GM19193 (cell line): ENCODE measurements at regions not wholly inside any gene's neighbourhood (a gene's known extent, or its start where the extent isn't known, plus 50 kb on each side); places are given as distances from the start of the nearest gene placed in this dataset.
A peak's percentile ranks its signal among the peaks of the same experiment; 100 is the strongest.

Experiments
- POLR2A ChIP-seq: IDR thresholded peaks from 4 replicates; pipeline ENCODE4 v1.6.1; 2011; ENCODE audit not compliant: insufficient read depth, insufficient read length; ENCODE audit errors: extremely low read depth

DNA sequence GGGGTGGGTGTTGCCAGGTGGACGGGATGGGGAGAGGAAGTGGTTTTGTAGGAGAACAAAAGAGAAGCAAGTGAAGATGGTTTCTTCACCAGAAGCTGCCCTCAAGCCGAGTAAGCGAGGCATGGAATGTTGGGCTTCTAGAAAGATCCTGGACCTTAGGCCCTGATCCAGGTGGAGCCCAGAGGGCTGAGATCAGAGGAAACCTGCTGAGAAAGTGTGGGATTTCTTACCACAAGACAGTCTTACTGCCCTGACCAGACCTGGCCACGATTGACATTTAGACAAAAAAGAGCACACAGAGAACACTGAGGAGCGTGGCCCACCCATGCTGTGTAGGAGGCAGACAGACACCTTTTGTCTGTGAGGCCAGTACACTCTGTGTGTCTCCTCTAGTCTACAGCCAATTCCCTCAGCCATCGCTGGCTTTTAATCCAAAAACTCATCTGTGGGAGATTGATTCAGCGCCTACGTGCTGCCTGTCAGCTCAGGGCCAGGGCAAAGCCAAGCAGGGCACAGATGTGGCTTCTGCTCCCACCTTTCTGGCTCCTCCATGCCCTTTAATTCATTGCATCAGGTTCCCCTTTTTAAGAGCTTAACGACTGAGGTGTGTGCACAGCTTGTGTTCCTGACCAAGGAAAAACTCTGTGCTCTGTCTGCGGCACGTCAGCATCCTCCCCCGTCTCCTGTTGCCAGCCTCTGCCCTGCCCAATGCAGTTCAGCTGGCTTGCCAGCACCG, 123.3 kb downstream of the AKAP11 start:
- TF ChIP-seq POLR2A: peak; percentile 41

DNA sequence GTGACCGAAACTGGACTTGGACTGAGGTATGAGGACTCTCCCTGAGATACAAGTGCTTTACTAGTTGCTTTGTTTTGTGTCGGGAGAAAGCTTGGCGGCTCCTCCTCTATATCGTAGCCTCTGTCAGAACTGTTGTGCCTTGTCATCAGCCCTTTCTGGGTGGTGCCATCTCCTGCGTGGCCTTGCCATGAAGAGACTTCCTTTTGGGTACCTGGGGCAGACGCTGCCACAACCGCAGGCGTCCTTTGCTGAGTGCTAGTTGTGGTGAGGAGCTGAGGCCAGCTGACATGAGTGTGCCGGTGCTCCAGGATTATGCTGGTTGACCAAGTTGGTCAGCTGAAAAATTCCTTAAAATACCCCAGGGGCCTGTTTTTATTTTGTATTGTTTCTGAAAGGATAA, 124.5 kb downstream of the AKAP11 start:
- peak; percentile 50 for TF ChIP-seq POLR2A

DNA sequence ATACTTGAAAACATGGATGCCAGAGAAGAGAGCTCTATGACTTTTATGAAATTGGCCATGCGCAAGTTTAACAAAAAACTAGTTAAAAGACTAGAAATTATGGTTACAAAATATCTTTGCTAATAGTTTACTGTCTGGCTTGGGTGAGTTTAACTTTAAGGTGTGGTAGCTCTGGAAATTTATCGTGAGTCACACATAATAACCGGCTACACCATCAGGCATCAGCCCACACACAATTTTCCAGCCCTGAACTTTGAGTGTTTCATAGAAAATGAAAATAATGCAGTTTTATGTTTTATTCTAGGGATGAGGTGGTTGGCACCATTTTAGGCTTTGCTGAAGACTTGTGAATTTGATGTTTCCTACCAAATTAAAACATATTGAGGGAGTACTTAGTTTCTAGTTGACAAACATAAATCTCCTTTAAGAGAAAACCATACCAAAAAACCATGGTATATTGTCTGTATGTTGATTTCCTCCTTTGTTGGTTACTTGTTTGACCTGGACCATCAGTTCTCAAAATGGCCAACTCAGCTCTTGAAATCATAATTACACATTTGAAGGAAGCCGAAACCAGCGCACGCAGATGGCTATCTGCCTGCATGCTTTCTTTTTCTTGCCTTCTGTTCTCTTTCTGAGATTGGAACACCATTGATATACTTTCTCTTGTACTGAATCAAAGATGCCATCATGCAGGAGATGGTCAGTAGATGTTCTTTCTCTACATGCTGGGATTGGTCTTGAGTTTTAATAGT, 125.1 kb downstream of the AKAP11 start:
- TF ChIP-seq POLR2A: no peak

DNA sequence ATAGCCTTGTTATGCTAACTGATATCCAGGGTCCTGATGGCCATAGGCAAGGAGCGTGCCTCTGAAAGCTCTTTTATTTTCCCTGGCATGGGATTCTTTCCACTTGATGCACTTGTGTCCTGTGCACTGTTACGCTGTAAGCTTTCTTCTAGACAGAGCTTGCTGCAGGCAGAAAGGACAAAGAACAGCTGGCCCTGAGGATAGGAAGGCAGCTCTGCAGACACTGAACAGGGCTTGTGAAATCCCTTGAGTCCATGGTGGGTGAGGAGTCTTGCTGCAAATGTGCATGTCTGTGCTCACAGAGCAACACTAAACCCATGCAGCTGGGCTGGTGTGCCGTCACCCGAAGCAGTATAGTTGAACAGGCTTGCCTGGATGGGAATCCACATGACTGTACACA, 126.6 kb downstream of the AKAP11 start:
- no peak for TF ChIP-seq POLR2A

DNA sequence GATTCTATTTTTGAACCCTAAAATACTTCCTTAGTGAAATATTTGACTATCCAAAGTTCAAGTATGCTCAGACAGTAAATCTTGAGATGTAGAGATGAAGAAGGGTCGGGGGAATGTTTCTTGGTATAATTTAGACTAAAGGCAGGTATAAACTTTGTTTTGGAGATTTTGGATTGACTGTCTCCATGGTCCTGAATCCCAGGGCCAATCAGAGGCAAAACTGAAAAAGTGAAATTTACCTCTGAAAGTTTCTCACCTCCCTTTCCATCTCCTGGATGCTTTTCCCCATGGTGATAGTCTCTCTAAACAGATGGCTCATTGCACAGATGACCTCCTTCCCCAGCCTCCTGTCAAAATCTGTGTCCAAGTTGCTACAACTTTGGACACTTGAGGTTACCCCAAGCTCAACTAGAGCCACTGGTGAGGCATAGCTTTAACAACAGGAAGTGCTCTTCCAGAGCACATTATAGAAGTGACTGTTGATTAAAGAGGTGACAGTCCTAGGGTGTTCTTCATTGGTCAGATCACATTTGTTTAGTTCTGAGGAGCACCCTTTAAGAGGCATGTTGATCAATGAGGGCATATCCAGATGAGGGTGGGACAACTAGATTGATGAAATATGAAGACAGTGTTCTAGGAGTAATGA, 128.4 kb downstream of the AKAP11 start:
- no peak for TF ChIP-seq POLR2A

DNA sequence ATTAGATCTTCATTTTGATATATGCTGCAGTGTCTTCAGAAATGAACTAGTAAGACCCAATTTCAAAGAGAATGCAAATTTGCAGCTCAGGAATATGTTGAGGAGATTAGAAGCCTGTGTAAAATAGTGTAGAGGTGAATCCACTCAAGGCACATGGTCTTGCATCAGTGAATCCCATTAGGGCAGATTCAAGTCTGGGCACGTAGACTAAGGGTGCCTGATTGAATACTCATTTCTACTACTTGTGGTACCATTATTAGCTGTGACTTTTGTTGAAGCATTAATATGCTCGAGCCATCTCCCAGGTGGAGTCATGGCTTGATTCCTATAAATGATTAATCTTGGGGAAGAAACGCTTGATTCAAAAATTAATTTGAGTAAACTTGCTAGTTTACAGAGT, 129.4 kb downstream of the AKAP11 start:
- TF ChIP-seq POLR2A: no peak

DNA sequence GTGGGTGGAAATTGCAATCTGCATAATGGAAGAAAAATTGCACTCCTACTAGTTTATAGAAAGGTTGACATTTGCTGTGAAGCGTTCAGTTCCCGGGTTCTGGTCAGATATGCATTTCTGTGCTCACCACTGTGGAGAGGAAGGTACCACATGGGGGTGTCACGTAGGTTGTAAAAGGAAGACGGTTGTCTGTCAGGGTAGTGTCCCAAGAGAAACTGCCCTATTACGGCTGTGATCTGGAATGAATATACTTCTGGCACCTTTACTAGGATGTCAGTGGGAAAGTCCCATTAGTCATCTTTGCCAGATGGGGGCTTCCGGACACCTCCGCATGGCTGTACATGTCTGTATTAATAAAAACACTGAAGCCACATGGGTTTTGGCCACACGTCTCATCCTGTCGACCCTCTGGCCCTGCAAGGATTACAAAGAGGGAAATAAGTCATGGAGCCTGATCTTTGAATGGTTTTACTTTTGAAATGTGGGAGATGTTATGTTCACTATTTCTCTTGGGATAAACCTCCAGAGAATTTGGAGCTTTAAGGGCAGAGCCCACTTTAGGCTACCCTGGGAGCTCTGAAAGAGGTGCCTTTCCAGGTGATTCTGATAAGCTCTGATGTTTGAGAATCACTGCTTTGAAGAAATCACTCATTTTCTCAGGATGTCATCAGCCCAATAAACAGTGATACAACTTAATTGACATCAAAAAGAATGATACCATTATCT, 133.9 kb downstream of the AKAP11 start:
- no peak for TF ChIP-seq POLR2A

DNA sequence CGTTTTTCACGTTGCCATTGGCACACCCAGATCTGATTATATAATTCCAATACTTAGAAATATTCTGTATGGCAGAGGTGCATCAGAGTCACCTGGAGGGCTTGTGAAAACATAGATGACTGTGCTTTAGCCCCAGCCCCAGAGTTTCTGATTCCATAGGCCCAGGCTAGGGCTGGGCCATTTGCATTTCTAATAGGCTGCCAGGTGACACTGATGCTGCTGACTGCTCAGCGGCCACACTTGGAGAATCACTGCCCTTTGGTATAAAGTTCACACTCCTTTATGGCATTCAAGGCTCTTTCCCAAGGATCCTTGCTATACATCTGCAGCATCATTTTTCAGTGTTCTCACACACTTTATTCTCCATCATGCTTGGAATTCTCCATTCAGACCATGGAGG, 137.1 kb downstream of the AKAP11 start:
- no peak for TF ChIP-seq POLR2A

DNA sequence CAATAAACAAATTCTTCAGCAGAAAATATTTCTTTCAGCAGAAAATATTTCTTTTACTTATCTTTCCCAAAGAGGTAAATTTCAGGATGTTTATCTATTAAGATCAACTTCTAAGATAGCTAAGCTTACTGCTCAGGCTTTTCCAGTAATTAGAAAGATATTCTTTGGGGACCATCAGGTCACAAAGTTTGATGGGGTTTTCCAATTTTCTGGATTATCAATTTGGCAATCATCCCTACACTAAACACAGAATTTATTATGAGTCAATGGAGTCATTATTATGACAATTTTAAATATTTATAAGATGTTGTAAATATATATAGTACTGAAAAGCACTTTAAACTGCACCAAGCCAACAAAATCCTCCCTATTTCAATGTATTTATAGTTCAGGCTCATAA, 137.6 kb downstream of the AKAP11 start:
- TF ChIP-seq POLR2A: no peak

DNA sequence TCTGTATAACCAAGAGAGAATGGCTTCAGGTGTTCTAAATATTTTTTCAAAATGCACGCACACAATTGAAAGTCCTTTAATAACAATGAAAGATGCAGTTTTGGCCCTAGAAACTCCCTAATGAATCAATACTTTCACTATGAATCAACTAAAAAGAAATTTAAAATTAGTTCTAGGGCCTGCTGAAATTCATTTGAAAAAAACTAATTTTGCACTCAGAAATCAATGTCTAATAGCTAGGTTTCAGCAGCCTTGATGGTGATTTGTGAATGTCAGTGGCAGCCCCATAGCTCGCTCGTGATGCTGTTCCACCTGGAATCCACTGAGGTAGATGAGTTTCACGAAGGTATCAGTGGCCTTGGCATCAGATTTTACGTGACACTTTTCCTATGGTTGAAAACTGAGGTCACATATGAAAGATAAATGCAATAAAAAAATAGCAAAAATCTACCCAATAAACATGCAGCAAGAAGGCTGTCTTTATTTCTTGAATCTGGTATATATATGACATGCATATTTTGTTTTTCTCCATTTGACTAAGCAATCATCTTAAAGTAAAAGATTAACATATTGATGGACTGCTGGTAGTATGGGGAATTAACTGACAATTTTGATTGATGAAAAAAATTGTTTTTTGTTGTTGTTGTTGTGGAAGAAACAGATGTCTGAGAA, 141.0 kb downstream of the AKAP11 start:
- TF ChIP-seq POLR2A: no peak

DNA sequence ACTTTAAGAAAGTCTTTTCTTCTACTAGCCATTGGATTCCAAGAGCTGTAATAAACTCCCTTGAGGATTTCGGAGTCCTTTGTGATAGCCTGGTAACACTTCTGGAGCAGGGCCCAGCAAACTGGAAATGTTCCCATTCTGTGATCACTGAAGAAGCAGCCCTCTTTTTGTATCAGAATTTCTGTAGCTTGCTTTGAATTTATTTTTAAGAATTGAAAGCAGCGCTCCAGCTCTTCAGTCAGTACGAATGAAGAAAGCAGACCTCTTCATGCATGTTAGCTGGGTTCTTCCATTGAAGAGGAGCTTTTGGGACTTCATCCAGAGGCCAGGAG, 141.5 kb downstream of the AKAP11 start:
- TF ChIP-seq POLR2A: no peak

DNA sequence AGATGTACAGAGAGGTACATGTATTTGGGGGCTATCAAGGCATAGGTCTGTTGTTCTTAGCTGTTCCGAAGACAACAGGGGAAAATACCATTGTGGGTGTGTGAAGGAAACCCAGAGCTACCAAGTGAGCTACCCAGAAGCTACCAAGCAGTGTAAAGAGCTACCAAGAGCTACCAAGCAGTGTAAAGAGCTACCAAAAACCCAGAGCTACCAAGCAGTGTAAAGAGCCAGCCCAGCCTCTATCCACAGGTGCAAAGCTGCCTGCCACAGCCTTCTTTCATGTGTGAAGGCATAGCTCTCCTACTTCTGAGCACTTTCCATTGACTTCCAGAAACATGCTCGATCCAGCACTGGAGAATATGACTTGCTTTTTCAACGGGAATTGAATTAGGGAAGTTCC, 145.7 kb downstream of the AKAP11 start:
- no peak for TF ChIP-seq POLR2A

DNA sequence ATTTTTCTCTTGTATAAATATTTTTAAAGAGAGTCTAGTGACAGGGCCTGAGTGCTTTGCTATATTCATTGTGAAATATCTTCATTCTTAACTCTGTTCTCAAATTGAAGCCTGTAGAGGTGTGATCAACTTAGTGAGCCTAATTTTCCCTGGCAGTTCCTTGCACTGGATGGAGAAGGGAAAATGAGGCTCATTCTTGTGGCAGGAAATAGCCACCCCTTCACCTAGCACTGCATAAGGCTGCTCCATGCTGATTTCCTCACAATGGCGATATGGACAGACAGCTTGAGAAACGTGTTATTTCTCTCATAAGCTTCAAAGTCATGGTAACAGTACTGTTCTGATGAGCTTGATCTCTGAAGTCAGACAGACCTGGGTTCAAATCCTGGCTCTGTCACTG, 146.2 kb downstream of the AKAP11 start:
- TF ChIP-seq POLR2A: no peak

DNA sequence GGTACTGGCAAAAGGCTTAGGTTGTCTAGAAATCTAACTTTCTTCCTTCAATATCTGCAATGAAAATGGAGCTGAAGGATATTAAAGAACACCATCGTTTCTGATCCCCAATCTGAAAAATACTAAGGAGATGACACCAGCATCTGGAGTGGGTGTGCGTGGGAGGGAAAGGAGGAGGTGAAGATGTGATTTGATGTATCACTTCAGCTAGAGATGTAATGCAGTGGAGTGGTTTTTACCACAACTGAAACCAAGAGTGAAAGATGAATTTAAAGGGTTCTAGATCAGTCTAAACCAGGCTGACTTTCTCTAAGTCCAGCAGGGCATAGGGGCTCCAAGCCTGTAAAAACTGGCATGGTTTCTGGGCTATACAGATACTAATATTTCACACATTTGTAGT, 148.4 kb downstream of the AKAP11 start:
- no peak for TF ChIP-seq POLR2A

DNA sequence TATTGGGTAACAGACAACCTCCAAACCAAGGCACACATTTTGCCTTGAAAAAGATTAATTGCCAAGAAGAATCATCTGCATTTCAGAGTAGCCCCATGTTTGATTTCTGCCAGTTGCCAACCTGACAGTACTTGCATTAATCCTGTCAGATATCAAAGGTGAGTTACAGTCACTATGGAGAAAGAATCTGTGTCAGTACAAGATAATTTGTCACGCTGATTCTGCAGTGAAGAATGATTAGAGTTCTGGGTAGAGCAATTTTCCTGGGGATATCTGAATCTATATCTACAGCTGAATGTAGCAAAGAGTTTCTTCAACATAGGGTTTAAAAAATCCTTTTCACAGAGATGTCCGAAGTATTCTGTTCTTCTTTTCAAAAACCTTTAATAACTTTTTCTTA, 150.7 kb downstream of the AKAP11 start:
- TF ChIP-seq POLR2A: no peak
